Testis (tissue), 2 donors: ENCODE measurements at regions not wholly inside any gene's neighbourhood (a gene's known extent, or its start where the extent isn't known, plus 50 kb on each side); places are given as distances from the start of the nearest gene placed in this dataset.

Source experiments
- POLR2A ChIP-seq: fragments of 450-650 bp; IDR thresholded peaks from one replicate; pipeline ENCODE4 v1.6.1; 2017; ENCODE audit warnings: antibody characterized with exemption, mild to moderate bottlenecking, moderate library complexity
- TF ChIP-seq, protein P1 (sequence below), 3 experiments: fragments of 450-650 bp in 2 of 3; fragments of 200-600 bp in 1 of 3; sonication (generic) in 1 of 3; IDR thresholded peaks; one replicate each; pipeline ENCODE4 v1.5.1; 2016 to 2019; ENCODE audit warnings: antibody characterized with exemption in 3 of 3, mild to moderate bottlenecking in 2 of 3, moderate library complexity in 1 of 3

- TF ChIP-seq, protein P1, sequence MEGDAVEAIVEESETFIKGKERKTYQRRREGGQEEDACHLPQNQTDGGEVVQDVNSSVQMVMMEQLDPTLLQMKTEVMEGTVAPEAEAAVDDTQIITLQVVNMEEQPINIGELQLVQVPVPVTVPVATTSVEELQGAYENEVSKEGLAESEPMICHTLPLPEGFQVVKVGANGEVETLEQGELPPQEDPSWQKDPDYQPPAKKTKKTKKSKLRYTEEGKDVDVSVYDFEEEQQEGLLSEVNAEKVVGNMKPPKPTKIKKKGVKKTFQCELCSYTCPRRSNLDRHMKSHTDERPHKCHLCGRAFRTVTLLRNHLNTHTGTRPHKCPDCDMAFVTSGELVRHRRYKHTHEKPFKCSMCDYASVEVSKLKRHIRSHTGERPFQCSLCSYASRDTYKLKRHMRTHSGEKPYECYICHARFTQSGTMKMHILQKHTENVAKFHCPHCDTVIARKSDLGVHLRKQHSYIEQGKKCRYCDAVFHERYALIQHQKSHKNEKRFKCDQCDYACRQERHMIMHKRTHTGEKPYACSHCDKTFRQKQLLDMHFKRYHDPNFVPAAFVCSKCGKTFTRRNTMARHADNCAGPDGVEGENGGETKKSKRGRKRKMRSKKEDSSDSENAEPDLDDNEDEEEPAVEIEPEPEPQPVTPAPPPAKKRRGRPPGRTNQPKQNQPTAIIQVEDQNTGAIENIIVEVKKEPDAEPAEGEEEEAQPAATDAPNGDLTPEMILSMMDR (IDR thresholded peaks at IDR 0.05), result no peak
- no peak for TF ChIP-seq POLR2A
Measured at GRCh38 chr7:12851142-12851541, 163.7 kb downstream of the ARL4A start.
